Adrenal gland (tissue), 5 donors: ENCODE measurements at regions not wholly inside any gene's neighbourhood (a gene's known extent, or its start where the extent isn't known, plus 50 kb on each side); places are given as distances from the start of the nearest gene placed in this dataset.

Experiments
- POLR2A ChIP-seq, 2 donors: fragments of 450-650 bp; IDR thresholded peaks; one replicate each; pipeline ENCODE4 v1.6.1; 2017; ENCODE audit warnings: antibody characterized with exemption in 2 of 2, mild to moderate bottlenecking in 2 of 2, moderate library complexity in 1 of 2
- TF ChIP-seq, protein P1 (sequence below), 6 experiments: fragments of 450-650 bp in 4 of 6; fragments of 200-600 bp in 2 of 6; sonication (generic) in 1 of 6; IDR thresholded peaks; 1 replicate in 5 of 6; 2 replicates in 1 of 6; pipeline versions ENCODE4 v1.5.1 to v1.8.0; 2016 to 2021; ENCODE audit warnings: antibody characterized with exemption in 6 of 6, mild to moderate bottlenecking in 2 of 6, moderate library complexity in 1 of 6
- donor health status: DM: no; HTN: no; CAD: no.

DNA sequence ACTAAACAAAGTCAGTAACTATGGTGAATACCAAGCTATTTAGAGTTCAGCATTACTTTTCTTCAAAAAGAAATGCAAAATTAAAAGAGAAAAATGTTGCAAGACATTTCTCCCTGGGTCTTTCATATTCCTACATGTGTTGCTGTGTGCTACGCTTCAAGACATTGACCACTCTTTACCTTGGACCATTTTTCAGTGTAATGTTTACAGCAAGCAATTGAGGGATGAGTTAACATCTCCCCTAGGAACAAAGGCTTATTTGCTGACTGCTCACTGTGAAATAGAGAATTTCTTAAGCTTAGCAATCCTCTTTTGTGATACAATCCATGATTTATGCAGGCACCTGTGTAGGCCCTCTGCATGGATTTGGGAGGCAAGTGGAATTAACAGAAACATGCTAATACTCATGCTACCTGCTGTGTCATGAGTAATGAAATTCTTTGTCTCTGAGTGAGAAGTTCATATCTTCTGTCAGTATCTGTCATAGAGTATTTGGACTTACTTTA lies 1202.9 kb upstream of the CDH8 start:
- TF ChIP-seq, protein P1, sequence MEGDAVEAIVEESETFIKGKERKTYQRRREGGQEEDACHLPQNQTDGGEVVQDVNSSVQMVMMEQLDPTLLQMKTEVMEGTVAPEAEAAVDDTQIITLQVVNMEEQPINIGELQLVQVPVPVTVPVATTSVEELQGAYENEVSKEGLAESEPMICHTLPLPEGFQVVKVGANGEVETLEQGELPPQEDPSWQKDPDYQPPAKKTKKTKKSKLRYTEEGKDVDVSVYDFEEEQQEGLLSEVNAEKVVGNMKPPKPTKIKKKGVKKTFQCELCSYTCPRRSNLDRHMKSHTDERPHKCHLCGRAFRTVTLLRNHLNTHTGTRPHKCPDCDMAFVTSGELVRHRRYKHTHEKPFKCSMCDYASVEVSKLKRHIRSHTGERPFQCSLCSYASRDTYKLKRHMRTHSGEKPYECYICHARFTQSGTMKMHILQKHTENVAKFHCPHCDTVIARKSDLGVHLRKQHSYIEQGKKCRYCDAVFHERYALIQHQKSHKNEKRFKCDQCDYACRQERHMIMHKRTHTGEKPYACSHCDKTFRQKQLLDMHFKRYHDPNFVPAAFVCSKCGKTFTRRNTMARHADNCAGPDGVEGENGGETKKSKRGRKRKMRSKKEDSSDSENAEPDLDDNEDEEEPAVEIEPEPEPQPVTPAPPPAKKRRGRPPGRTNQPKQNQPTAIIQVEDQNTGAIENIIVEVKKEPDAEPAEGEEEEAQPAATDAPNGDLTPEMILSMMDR (IDR thresholded peaks at IDR 0.05), result no peak
- TF ChIP-seq POLR2A (IDR thresholded peaks at IDR 0.05), result no peak
